GM23338 (cell line): ENCODE measurements at regions not wholly inside any gene's neighbourhood (a gene's known extent, or its start where the extent isn't known, plus 50 kb on each side); places are given as distances from the start of the nearest gene placed in this dataset.
A peak's percentile ranks its signal among the peaks of the same experiment; 100 is the strongest.

Experiments used
- ATAC-seq: fragments of 200-7000 bp; cut with Tn5 transposase; 3 replicates; pipeline ENCODE4 v1.9.1; 2020
- DNase-seq: peaks from one replicate; pipeline ENCODE4 v3.0.0-alpha.2; 2015; ENCODE audit warnings: low spot score
- H2AFZ ChIP-seq: fragments of 200-600 bp; sonication (generic); 2 replicates; pipeline ENCODE4 v1.8.0; 2016; ENCODE audit warnings: antibody characterized with exemption, mild to moderate bottlenecking, moderate library complexity
- H3F3A ChIP-seq: fragments of 200-600 bp; sonication (generic); replicated peaks from 2 replicates; pipeline ENCODE4 v1.8.0; 2017; ENCODE audit warnings: antibody characterized with exemption, mixed run types, low read depth
- H3K27ac ChIP-seq: fragments of 200-600 bp; sonication (generic); 2 replicates; pipeline ENCODE4 v1.6.1; 2016; ENCODE audit warnings: low read depth
- H3K27me3 ChIP-seq: fragments of 200-600 bp; sonication (generic); 2 replicates; pipeline ENCODE4 v1.8.0; 2016; ENCODE audit warnings: mild to moderate bottlenecking, mixed run types, moderate library complexity; ENCODE audit not compliant: insufficient read depth
- H3K36me3 ChIP-seq: fragments of 200-600 bp; sonication (generic); 2 replicates; pipeline ENCODE4 v1.8.0; 2016; ENCODE audit warnings: mild to moderate bottlenecking; ENCODE audit not compliant: insufficient read depth
- H3K4me1 ChIP-seq: fragments of 200-600 bp; sonication (generic); 2 replicates; pipeline ENCODE4 v1.8.0; 2016; ENCODE audit warnings: mild to moderate bottlenecking, moderate library complexity; ENCODE audit not compliant: insufficient read depth
- H3K4me2 ChIP-seq: fragments of 200-600 bp; sonication (generic); 2 replicates; pipeline ENCODE4 v1.7.1; 2017; ENCODE audit warnings: mixed run types
- H3K4me3 ChIP-seq: fragments of 200-600 bp; sonication (generic); 2 replicates; pipeline ENCODE4 v1.6.1; 2016; ENCODE audit warnings: mixed run types
- H3K79me2 ChIP-seq: fragments of 200-600 bp; sonication (generic); replicated peaks from 2 replicates; pipeline ENCODE4 v1.8.0; 2017; ENCODE audit warnings: mild to moderate bottlenecking; ENCODE audit not compliant: insufficient read depth
- H3K9me2 ChIP-seq: fragments of 200-600 bp; sonication (generic); 2 replicates; pipeline ENCODE4 v1.8.0; 2017; ENCODE audit not compliant: insufficient read depth
- H4K20me1 ChIP-seq: fragments of 200-600 bp; sonication (generic); replicated peaks from 2 replicates; pipeline ENCODE4 v1.8.0; 2017; ENCODE audit warnings: mild to moderate bottlenecking; ENCODE audit not compliant: insufficient read depth
- H3K27ac Mint-ChIP-seq: 2 replicates; pipeline ENCODE4 v1.8.0; 2020; ENCODE audit warnings: inconsistent platforms, mild to moderate bottlenecking, moderate library complexity, mixed read lengths
- H3K27me3 Mint-ChIP-seq: 3 replicates; pipeline ENCODE4 v1.8.0; 2022; ENCODE audit warnings: low read depth, mild to moderate bottlenecking, moderate library complexity, mixed read lengths, inconsistent platforms; ENCODE audit not compliant: insufficient read depth, poor library complexity
- H3K36me3 Mint-ChIP-seq: 3 replicates; pipeline ENCODE4 v1.8.0; 2021; ENCODE audit warnings: low read depth, mild to moderate bottlenecking, inconsistent platforms, moderate library complexity, mixed read lengths
- H3K4me1 Mint-ChIP-seq: 3 replicates; pipeline ENCODE4 v1.8.0; 2020; ENCODE audit warnings: mild to moderate bottlenecking, inconsistent platforms, mixed read lengths
- H3K4me3 Mint-ChIP-seq: 3 replicates; pipeline ENCODE4 v1.8.0; 2021; ENCODE audit warnings: moderate library complexity, mild to moderate bottlenecking, inconsistent platforms, mixed read lengths
- H3K9me3 Mint-ChIP-seq: 3 replicates; pipeline ENCODE4 v1.8.0; 2020; ENCODE audit warnings: moderate library complexity, mild to moderate bottlenecking, inconsistent platforms, mixed read lengths
- CREB1 ChIP-seq: fragments of 250-450 bp; sonication (Bioruptor Pico); IDR thresholded peaks from 2 replicates; pipeline ENCODE4 v1.5.0; 2020; ENCODE audit warnings: low read depth, mild to moderate bottlenecking, moderate library complexity
- ETS1 ChIP-seq: IDR thresholded peaks from 2 replicates; pipeline ENCODE4 v1.6.1; 2016; ENCODE audit warnings: antibody characterized with exemption
- EZH2 ChIP-seq: fragments of 200-600 bp; sonication (generic); IDR thresholded peaks from one replicate; pipeline ENCODE4 v1.8.0; 2017; ENCODE audit warnings: antibody characterized with exemption, mild to moderate bottlenecking, low read depth; ENCODE audit not compliant: unreplicated experiment
- EZH2phosphoT487 ChIP-seq: fragments of 200-600 bp; sonication (generic); IDR thresholded peaks from one replicate; pipeline ENCODE4 v1.8.1; 2018; ENCODE audit warnings: antibody characterized with exemption; ENCODE audit not compliant: unreplicated experiment
- JUNB ChIP-seq: IDR thresholded peaks from one replicate; pipeline ENCODE4 v1.6.1; 2016; ENCODE audit warnings: antibody characterized with exemption; ENCODE audit not compliant: unreplicated experiment
- NANOG ChIP-seq: IDR thresholded peaks from 2 replicates; pipeline ENCODE4 v1.6.1; 2016; ENCODE audit warnings: antibody characterized with exemption, borderline replicate concordance
- POLR2AphosphoS5 ChIP-seq: IDR thresholded peaks from 2 replicates; pipeline ENCODE4 v1.6.1; 2016; ENCODE audit warnings: antibody characterized with exemption, low read depth
- REST ChIP-seq: IDR thresholded peaks from one replicate; pipeline ENCODE4 v1.6.1; 2018; ENCODE audit warnings: antibody characterized with exemption; ENCODE audit not compliant: unreplicated experiment
- STAT1 ChIP-seq: IDR thresholded peaks from one replicate; pipeline ENCODE4 v1.6.1; 2016; ENCODE audit warnings: antibody characterized with exemption; ENCODE audit not compliant: unreplicated experiment
- ZNF114 ChIP-seq: fragments of 250-450 bp; sonication (Bioruptor Pico); IDR thresholded peaks from 2 replicates; pipeline ENCODE4 v1.5.0; 2020; ENCODE audit warnings: mild to moderate bottlenecking, moderate library complexity
- ZNF331 ChIP-seq: fragments of 250-450 bp; sonication (Bioruptor Pico); IDR thresholded peaks from 2 replicates; pipeline ENCODE4 v1.5.0; 2020; ENCODE audit warnings: low read depth, mild to moderate bottlenecking, moderate library complexity
- TF ChIP-seq, protein P1 (sequence below): fragments of 250-450 bp; sonication (Bioruptor Pico); IDR thresholded peaks from 2 replicates; pipeline ENCODE4 v1.5.0; 2020; ENCODE audit warnings: mild to moderate bottlenecking, moderate library complexity
- TF ChIP-seq, protein P2 (sequence below), 2 experiments: fragments of 200-600 bp in 1 of 2; sonication (generic) in 1 of 2; conservative IDR thresholded peaks; 2 replicates each; pipeline versions ENCODE4 v1.5.1 to v1.6.1; 2016 to 2017; ENCODE audit warnings: antibody characterized with exemption in 2 of 2, low read depth in 2 of 2, mild to moderate bottlenecking in 2 of 2, moderate library complexity in 1 of 2

DNA sequence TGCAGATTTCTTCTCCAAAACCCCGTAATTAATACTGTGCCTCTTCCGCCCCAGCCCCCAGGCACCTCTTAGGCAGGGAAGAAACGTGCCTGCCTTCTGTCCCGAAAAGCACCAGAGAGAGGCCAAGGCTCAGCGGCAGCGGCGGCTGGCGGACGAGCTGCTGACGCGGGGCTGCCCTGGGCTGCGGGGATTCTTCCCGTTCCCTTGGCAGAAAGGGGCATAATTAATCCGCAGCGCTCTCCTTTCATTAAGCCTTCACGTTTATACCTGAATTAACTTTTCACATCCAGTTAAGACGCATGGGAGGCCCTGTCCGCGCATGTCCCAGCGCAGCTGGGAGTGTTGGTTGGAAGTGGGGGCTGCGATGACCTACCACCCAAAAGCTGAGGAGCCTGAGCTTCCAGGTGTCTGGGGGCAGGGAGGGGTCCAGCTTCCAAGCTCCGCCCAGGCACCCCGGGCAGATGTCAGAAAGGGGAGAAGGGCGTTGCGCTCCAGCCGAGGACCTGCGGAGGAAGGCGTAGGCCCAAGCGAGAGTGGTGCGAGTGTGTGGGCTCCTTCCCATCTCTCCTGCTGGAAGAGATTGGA lies 167.4 kb upstream of the LRFN2 start:
- Histone ChIP-seq H3K4me3 (peak overlapping the region; percentile 65), H3K4me1 (peaks cover 8% of the 10 kb centered on the region), H3K27me3 (peaks cover 42% of the 10 kb centered on the region), H3K36me3 (no peaks in the 10 kb centered on the region), H3K4me2 (peak overlapping the region; percentile 93), H4K20me1 (no peaks in the 10 kb centered on the region), H3F3A (no peaks in the 10 kb centered on the region), H3K27ac (no peak overlapping the region), H2AFZ (peak overlapping the region; percentile 100), H3K9me2 (no peaks in the 10 kb centered on the region), H3K79me2 (no peaks in the 10 kb centered on the region)
- Mint-ChIP-seq H3K4me3 (peak overlapping the region; percentile 50; the same call in 2 of the 3 replicates), H3K27me3 (peaks cover 13% of the 10 kb centered on the region), H3K4me1 (peaks cover 10% of the 10 kb centered on the region; the same call in 2 of the 3 replicates), H3K9me3 (no peaks in the 10 kb centered on the region), H3K36me3 (no peaks in the 10 kb centered on the region), H3K27ac (no peak overlapping the region)
- peak; percentile 81 for ATAC-seq
- TF ChIP-seq ZNF114 (CRISPR knock-in tag) (no peak), STAT1 (no peak), POLR2AphosphoS5 (no peak), NANOG (no peak), REST (no peak), ETS1 (no peak), CREB1 (CRISPR knock-in tag) (no peak), EZH2 (no peak), EZH2phosphoT487 (no peak), ZNF331 (CRISPR knock-in tag) (no peak), JUNB (no peak)
- TF ChIP-seq, protein P1, sequence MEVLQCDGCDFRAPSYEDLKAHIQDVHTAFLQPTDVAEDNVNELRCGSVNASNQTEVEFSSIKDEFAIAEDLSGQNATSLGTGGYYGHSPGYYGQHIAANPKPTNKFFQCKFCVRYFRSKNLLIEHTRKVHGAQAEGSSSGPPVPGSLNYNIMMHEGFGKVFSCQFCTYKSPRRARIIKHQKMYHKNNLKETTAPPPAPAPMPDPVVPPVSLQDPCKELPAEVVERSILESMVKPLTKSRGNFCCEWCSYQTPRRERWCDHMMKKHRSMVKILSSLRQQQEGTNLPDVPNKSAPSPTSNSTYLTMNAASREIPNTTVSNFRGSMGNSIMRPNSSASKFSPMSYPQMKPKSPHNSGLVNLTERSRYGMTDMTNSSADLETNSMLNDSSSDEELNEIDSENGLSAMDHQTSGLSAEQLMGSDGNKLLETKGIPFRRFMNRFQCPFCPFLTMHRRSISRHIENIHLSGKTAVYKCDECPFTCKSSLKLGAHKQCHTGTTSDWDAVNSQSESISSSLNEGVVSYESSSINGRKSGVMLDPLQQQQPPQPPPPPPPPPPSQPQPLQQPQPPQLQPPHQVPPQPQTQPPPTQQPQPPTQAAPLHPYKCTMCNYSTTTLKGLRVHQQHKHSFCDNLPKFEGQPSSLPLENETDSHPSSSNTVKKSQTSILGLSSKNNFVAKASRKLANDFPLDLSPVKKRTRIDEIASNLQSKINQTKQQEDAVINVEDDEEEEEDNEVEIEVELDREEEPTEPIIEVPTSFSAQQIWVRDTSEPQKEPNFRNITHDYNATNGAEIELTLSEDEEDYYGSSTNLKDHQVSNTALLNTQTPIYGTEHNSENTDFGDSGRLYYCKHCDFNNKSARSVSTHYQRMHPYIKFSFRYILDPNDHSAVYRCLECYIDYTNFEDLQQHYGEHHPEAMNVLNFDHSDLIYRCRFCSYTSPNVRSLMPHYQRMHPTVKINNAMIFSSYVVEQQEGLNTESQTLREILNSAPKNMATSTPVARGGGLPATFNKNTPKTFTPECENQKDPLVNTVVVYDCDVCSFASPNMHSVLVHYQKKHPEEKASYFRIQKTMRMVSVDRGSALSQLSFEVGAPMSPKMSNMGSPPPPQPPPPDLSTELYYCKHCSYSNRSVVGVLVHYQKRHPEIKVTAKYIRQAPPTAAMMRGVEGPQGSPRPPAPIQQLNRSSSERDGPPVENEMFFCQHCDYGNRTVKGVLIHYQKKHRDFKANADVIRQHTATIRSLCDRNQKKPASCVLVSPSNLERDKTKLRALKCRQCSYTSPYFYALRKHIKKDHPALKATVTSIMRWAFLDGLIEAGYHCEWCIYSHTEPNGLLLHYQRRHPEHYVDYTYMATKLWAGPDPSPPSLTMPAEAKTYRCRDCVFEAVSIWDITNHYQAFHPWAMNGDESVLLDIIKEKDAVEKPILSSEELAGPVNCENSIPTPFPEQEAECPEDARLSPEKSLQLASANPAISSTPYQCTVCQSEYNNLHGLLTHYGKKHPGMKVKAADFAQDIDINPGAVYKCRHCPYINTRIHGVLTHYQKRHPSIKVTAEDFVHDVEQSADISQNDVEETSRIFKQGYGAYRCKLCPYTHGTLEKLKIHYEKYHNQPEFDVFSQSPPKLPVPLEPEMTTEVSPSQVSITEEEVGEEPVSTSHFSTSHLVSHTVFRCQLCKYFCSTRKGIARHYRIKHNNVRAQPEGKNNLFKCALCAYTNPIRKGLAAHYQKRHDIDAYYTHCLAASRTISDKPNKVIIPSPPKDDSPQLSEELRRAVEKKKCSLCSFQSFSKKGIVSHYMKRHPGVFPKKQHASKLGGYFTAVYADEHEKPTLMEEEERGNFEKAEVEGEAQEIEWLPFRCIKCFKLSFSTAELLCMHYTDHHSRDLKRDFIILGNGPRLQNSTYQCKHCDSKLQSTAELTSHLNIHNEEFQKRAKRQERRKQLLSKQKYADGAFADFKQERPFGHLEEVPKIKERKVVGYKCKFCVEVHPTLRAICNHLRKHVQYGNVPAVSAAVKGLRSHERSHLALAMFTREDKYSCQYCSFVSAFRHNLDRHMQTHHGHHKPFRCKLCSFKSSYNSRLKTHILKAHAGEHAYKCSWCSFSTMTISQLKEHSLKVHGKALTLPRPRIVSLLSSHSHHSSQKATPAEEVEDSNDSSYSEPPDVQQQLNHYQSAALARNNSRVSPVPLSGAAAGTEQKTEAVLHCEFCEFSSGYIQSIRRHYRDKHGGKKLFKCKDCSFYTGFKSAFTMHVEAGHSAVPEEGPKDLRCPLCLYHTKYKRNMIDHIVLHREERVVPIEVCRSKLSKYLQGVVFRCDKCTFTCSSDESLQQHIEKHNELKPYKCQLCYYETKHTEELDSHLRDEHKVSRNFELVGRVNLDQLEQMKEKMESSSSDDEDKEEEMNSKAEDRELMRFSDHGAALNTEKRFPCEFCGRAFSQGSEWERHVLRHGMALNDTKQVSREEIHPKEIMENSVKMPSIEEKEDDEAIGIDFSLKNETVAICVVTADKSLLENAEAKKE = no peak
- TF ChIP-seq, protein P2, sequence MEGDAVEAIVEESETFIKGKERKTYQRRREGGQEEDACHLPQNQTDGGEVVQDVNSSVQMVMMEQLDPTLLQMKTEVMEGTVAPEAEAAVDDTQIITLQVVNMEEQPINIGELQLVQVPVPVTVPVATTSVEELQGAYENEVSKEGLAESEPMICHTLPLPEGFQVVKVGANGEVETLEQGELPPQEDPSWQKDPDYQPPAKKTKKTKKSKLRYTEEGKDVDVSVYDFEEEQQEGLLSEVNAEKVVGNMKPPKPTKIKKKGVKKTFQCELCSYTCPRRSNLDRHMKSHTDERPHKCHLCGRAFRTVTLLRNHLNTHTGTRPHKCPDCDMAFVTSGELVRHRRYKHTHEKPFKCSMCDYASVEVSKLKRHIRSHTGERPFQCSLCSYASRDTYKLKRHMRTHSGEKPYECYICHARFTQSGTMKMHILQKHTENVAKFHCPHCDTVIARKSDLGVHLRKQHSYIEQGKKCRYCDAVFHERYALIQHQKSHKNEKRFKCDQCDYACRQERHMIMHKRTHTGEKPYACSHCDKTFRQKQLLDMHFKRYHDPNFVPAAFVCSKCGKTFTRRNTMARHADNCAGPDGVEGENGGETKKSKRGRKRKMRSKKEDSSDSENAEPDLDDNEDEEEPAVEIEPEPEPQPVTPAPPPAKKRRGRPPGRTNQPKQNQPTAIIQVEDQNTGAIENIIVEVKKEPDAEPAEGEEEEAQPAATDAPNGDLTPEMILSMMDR (conservative IDR thresholded peaks at IDR 0.05; ENCODE audit: low read depth in 2 of 2) = no peak
- DNase-seq = peak; percentile 53
